ENCODE measurements at regions not wholly inside any gene's neighbourhood (a gene's known extent, or its start where the extent isn't known, plus 50 kb on each side); places are given as distances from the start of the nearest gene placed in this dataset.

- no peak for DNase-seq
- H3K4me2 ChIP-seq (ENCODE audit: low read depth, low read length), result no peak overlapping the region
Observed at GRCh38 chr4:107255596-107255995, 219.5 kb upstream of the DKK2 start.

More at GRCh38 chr4:107255596-107255995, 219.5 kb upstream of the DKK2 start:
- ChIA-PET CTCF (interaction anchor here (0.6 to 0.9 kb wide), 2 partner anchors 8 to 1061 kb away, joined by 4 to 6 read pairs; no protein-coding TSS in a partner anchor), POLR2A (ENCODE audit: unreplicated experiment) (no interaction called here)
- H4K5ac ChIP-seq (ENCODE audit: low read depth, low read length), result no peak overlapping the region
- no peak overlapping the region for H2BK5ac ChIP-seq (ENCODE audit: low read depth, low read length, poor library complexity, severe bottlenecking)
- no peak overlapping the region for H2BK15ac ChIP-seq (ENCODE audit: low read depth, low read length)
- no peak overlapping the region for H2AK9ac ChIP-seq (replicated peaks; ENCODE audit: low read depth, low read length, poor library complexity)
- H4K8ac ChIP-seq (ENCODE audit: low read depth in 2 of 2, low read length in 2 of 2), result no peak overlapping the region
- no peak for ATAC-seq (ENCODE audit: low read depth)
- H3K23ac ChIP-seq (ENCODE audit: low read depth, low read length), result no peak overlapping the region
- no peak overlapping the region for H3K56ac ChIP-seq (ENCODE audit: extremely low read depth, insufficient read depth, low read length)
- TF ChIP-seq BHLHE40 (IDR thresholded peaks at IDR 0.05; ENCODE audit: low read depth, low read length) (no peak), NFE2L2 (IDR thresholded peaks at IDR 0.05; ENCODE audit: low read depth, low read length) (no peak), CTCF (conservative IDR thresholded peaks at IDR 0.05; ENCODE audit: low read depth, low read length) (no peak), MAZ (IDR thresholded peaks at IDR 0.05; ENCODE audit: borderline replicate concordance, low read depth, low read length) (no peak), FOS (IDR thresholded peaks at IDR 0.05; ENCODE audit: low read depth, low read length) (no peak), MXI1 (IDR thresholded peaks at IDR 0.05; ENCODE audit: borderline replicate concordance, low read depth, low read length) (no peak), POLR2A (IDR thresholded peaks at IDR 0.05; ENCODE audit: low read depth, low read length) (no peak), CHD1 (IDR thresholded peaks at IDR 0.05; ENCODE audit: low read depth, low read length) (no peak), MAFK (IDR thresholded peaks at IDR 0.05; ENCODE audit: low read depth, low read length) (no peak), RCOR1 (IDR thresholded peaks at IDR 0.05; ENCODE audit: insufficient replicate concordance, low read length) (no peak)
- TF ChIP-seq, protein P1, sequence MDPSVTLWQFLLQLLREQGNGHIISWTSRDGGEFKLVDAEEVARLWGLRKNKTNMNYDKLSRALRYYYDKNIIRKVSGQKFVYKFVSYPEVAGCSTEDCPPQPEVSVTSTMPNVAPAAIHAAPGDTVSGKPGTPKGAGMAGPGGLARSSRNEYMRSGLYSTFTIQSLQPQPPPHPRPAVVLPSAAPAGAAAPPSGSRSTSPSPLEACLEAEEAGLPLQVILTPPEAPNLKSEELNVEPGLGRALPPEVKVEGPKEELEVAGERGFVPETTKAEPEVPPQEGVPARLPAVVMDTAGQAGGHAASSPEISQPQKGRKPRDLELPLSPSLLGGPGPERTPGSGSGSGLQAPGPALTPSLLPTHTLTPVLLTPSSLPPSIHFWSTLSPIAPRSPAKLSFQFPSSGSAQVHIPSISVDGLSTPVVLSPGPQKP (IDR thresholded peaks at IDR 0.05; ENCODE audit: borderline replicate concordance, low read depth, low read length), result no peak
- no peak overlapping the region for H3K4ac ChIP-seq (ENCODE audit: low read depth, low read length)
- no peak overlapping the region for H3K9ac ChIP-seq (ENCODE audit: low read depth, low read length)
- no peak overlapping the region for H3K14ac ChIP-seq (replicated peaks; ENCODE audit: low read depth, low read length)
- H3K4me1 ChIP-seq (ENCODE audit: control insufficient read depth, insufficient read depth, low read length), result no peaks in the 10 kb centered on the region
- BruUV-seq (replicated peaks), result no TSS peak
- no peak overlapping the region for H4K91ac ChIP-seq (ENCODE audit: insufficient read depth, low read depth, low read length)
- H3K9me3 ChIP-seq (ENCODE audit: control insufficient read depth, insufficient read depth, low read length), result no peaks in the 10 kb centered on the region
- no peaks in the 10 kb centered on the region for H3K79me1 ChIP-seq (ENCODE audit: low read depth in 1 of 2, low read length in 2 of 2)
- no peak overlapping the region for H3K18ac ChIP-seq (ENCODE audit: low read depth, low read length)
- H2BK20ac ChIP-seq (ENCODE audit: low read depth, low read length), result no peak overlapping the region
- no peak overlapping the region for H2AFZ ChIP-seq (replicated peaks; ENCODE audit: low read length, poor library complexity)
- H3K4me3 ChIP-seq (ENCODE audit: insufficient read depth, low read depth, low read length), result no peak overlapping the region
- in situ Hi-C loops (cut with MboI; ENCODE audit: low sequenced_read_pairs), result no loop called here
- dilution Hi-C loops (cut with HindIII; ENCODE audit: low sequenced_read_pairs, unreplicated experiment), result no loop called here
- H3K27me3 ChIP-seq (ENCODE audit: control insufficient read depth, insufficient read depth, low read length), result no peaks in the 10 kb centered on the region
- no peak overlapping the region for H2AK5ac ChIP-seq (ENCODE audit: low read depth, low read length)
- H3K9me1 ChIP-seq (ENCODE audit: insufficient read depth, low read length), result no peaks in the 10 kb centered on the region
- no peaks in the 10 kb centered on the region for H4K20me1 ChIP-seq (ENCODE audit: insufficient read depth, low read length)
- H3K36me3 ChIP-seq (ENCODE audit: control insufficient read depth, insufficient read depth, low read length), result no peaks in the 10 kb centered on the region
- no CpG with 5 or more reads among the region's 2 CpGs for WGBS, 2 experiments (ENCODE audit: extremely low coverage in 2 of 2, insufficient read length in 1 of 2)
- no peak overlapping the region for H2BK120ac ChIP-seq (ENCODE audit: low read depth, low read length)
- intact Hi-C loops (cut with micrococcal nuclease), result no loop called here
- no peak overlapping the region for H3K27ac ChIP-seq (ENCODE audit: insufficient read depth, low read length)
